Embryonic facial prominence (tissue), 1 donor: ENCODE measurements at regions not wholly inside any gene's neighbourhood (a gene's known extent, or its start where the extent isn't known, plus 50 kb on each side); places are given as distances from the start of the nearest gene placed in this dataset.

Experiments used
- DNase-seq: peaks from one replicate; pipeline ENCODE4 v3.0.0-alpha.2; 2016; ENCODE audit errors: extremely low spot score

GRCh38 chr2:76455910-76456309 is 745.2 kb upstream of the GCFC2 start:
- DNase-seq, result no peak

- no peak for DNase-seq
Measured at GRCh38 chr2:76450024-76450475, 739.3 kb upstream of the GCFC2 start.

- no peak for DNase-seq
Measured at GRCh38 chr2:76448956-76449355, 738.2 kb upstream of the GCFC2 start.

GRCh38 chr2:76447294-76447693 is 736.6 kb upstream of the GCFC2 start:
- DNase-seq, result no peak

- DNase-seq, result no peak
Measured at GRCh38 chr2:76446872-76447271, 736.2 kb upstream of the GCFC2 start.

- no peak for DNase-seq
Measured at GRCh38 chr2:76445880-76446279, 735.2 kb upstream of the GCFC2 start.

- no peak for DNase-seq
Measured at GRCh38 chr2:76444732-76445131, 734.0 kb upstream of the GCFC2 start.

GRCh38 chr2:76437564-76437963 is 726.8 kb upstream of the GCFC2 start:
- no peak for DNase-seq

GRCh38 chr2:76429374-76429773 is 718.7 kb upstream of the GCFC2 start:
- DNase-seq, result no peak

GRCh38 chr2:76427452-76427851 is 716.7 kb upstream of the GCFC2 start:
- no peak for DNase-seq

GRCh38 chr2:76415821-76416220 is 705.1 kb upstream of the GCFC2 start:
- no peak for DNase-seq

GRCh38 chr2:76413436-76413835 is 702.7 kb upstream of the GCFC2 start:
- no peak for DNase-seq

GRCh38 chr2:76406134-76406855 is 695.6 kb upstream of the GCFC2 start:
- no peak for DNase-seq

- no peak for DNase-seq
Measured at GRCh38 chr2:76393356-76393755, 682.6 kb upstream of the GCFC2 start.

GRCh38 chr2:76391678-76392077 is 681.0 kb upstream of the GCFC2 start:
- DNase-seq, result no peak

GRCh38 chr2:76387294-76387693 is 676.6 kb upstream of the GCFC2 start:
- DNase-seq, result no peak

- no peak for DNase-seq
Measured at GRCh38 chr2:76385943-76386342, 675.2 kb upstream of the GCFC2 start.

- no peak for DNase-seq
Measured at GRCh38 chr2:76381624-76382023, 670.9 kb upstream of the GCFC2 start.

GRCh38 chr2:76378140-76378539 is 667.4 kb upstream of the GCFC2 start:
- no peak for DNase-seq

GRCh38 chr2:76341439-76341838 is 630.7 kb upstream of the GCFC2 start:
- no peak for DNase-seq

- no peak for DNase-seq
Measured at GRCh38 chr2:76332871-76333270, 622.2 kb upstream of the GCFC2 start.

- DNase-seq, result no peak
Measured at GRCh38 chr2:76330865-76331264, 620.1 kb upstream of the GCFC2 start.

- no peak for DNase-seq
Measured at GRCh38 chr2:76326636-76327035, 615.9 kb upstream of the GCFC2 start.

- no peak for DNase-seq
Measured at GRCh38 chr2:76323381-76323780, 612.7 kb upstream of the GCFC2 start.
